ENCODE measurements at regions not wholly inside any gene's neighbourhood (a gene's known extent, or its start where the extent isn't known, plus 50 kb on each side); places are given as distances from the start of the nearest gene placed in this dataset.
"Not testable (repeated sequence)": the region's sequence is repeated elsewhere in the genome, so short reads cannot be mapped to it uniquely, and the experiment has no call there.

- not testable (repeated sequence) for H3K4me3 ChIP-seq (ENCODE audit: low read depth in 1 of 2, low read length in 2 of 2); H3K27ac ChIP-seq (ENCODE audit: low read depth, low read length); H3K27me3 ChIP-seq (ENCODE audit: control insufficient read depth in 1 of 2, insufficient read depth in 2 of 2, low read length in 2 of 2); H3K9me3 ChIP-seq (ENCODE audit: control insufficient read depth in 1 of 2, low read length in 2 of 2); H3K36me3 ChIP-seq (ENCODE audit: control insufficient read depth in 1 of 2, insufficient read depth in 2 of 2, low read length in 2 of 2); H3K4me1 ChIP-seq (ENCODE audit: control insufficient read depth in 1 of 2, insufficient read depth in 2 of 2, low read length in 2 of 2); H3K9ac ChIP-seq (ENCODE audit: low read depth in 1 of 2, low read length in 2 of 2)
These were observed 189.4 kb upstream of the SLC38A2 start for GRCh38 chr12:46561769-46562624.

- no peaks in the 10 kb centered on the region for H3K36me3 ChIP-seq (ENCODE audit: control insufficient read depth in 1 of 2, insufficient read depth in 2 of 2, low read length in 2 of 2)
- no peak overlapping the region for H3K27ac ChIP-seq (ENCODE audit: low read depth, low read length)
- no peaks in the 10 kb centered on the region for H3K27me3 ChIP-seq (ENCODE audit: control insufficient read depth in 1 of 2, insufficient read depth in 2 of 2, low read length in 2 of 2)
- no peak overlapping the region for H3K4me3 ChIP-seq (ENCODE audit: low read depth in 1 of 2, low read length in 2 of 2)
- no peaks in the 10 kb centered on the region for H3K4me1 ChIP-seq (ENCODE audit: control insufficient read depth in 1 of 2, insufficient read depth in 2 of 2, low read length in 2 of 2)
- H3K9ac ChIP-seq (ENCODE audit: low read depth in 1 of 2, low read length in 2 of 2), result no peak overlapping the region
- H3K9me3 ChIP-seq (ENCODE audit: control insufficient read depth in 1 of 2, low read length in 2 of 2), result peaks cover 0 to 6% of the 10 kb centered on the region in 2 donors
These were observed 188.3 kb upstream of the SLC38A2 start for GRCh38 chr12:46560874-46561273.

DNA sequence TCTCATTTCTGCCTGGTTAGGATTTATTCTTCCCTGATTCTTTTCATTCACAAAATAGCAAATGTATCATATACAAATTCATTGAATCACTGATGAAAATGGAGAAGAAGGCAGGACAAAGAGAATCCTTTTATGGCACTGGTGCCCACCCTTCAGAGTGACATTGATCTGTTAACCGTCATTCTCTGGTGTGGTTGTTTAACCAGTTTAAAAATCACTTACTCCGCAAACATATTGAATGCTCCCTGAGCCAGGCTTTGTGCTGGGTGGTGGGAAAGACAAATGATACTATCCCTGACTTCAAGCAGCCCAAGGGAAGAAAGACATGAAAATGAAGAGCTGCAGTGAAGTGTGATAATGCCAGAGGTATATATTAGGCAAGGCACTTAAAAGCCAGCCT lies 187.5 kb upstream of the SLC38A2 start:
- no peak overlapping the region for H3K27ac ChIP-seq (ENCODE audit: low read depth, low read length)
- H3K4me1 ChIP-seq (ENCODE audit: control insufficient read depth in 1 of 2, insufficient read depth in 2 of 2, low read length in 2 of 2), result no peaks in the 10 kb centered on the region
- no peaks in the 10 kb centered on the region for H3K27me3 ChIP-seq (ENCODE audit: control insufficient read depth in 1 of 2, insufficient read depth in 2 of 2, low read length in 2 of 2)
- peaks cover 0 to 6% of the 10 kb centered on the region in 2 donors for H3K9me3 ChIP-seq (ENCODE audit: control insufficient read depth in 1 of 2, low read length in 2 of 2)
- no peak overlapping the region for H3K9ac ChIP-seq (ENCODE audit: low read depth in 1 of 2, low read length in 2 of 2)
- no peaks in the 10 kb centered on the region for H3K36me3 ChIP-seq (ENCODE audit: control insufficient read depth in 1 of 2, insufficient read depth in 2 of 2, low read length in 2 of 2)
- no peak overlapping the region for H3K4me3 ChIP-seq (ENCODE audit: low read depth in 1 of 2, low read length in 2 of 2)

GRCh38 chr12:46559311-46559710 lies 186.7 kb upstream of the SLC38A2 start:
- Histone ChIP-seq H3K27ac (ENCODE audit: low read depth, low read length) (no peak overlapping the region), H3K27me3 (ENCODE audit: control insufficient read depth in 1 of 2, insufficient read depth in 2 of 2, low read length in 2 of 2) (no peaks in the 10 kb centered on the region), H3K4me3 (ENCODE audit: low read depth in 1 of 2, low read length in 2 of 2) (no peak overlapping the region), H3K36me3 (ENCODE audit: control insufficient read depth in 1 of 2, insufficient read depth in 2 of 2, low read length in 2 of 2) (no peaks in the 10 kb centered on the region), H3K9ac (ENCODE audit: low read depth in 1 of 2, low read length in 2 of 2) (no peak overlapping the region), H3K9me3 (ENCODE audit: control insufficient read depth in 1 of 2, low read length in 2 of 2) (peaks cover 0 to 2% of the 10 kb centered on the region in 2 donors), H3K4me1 (ENCODE audit: control insufficient read depth in 1 of 2, insufficient read depth in 2 of 2, low read length in 2 of 2) (no peaks in the 10 kb centered on the region)

DNA sequence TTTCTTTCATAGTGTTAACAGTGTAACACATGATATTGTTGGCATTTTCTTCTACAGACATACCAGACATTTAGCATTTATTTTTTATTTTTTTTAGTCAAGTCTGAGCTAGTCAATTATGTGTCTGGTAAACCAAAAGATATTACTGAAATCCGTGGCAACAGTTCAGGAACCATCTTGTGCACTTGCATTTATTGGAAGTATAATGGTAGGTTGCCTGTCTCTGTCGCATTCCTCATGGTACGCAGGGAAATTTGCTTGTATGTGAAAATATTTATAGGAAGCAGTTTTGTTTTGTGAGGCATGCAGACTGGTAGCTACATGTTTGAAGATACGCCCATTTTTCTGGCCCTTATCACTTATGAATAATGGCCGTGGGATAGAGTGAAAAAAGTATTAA lies 186.1 kb upstream of the SLC38A2 start:
- no peak overlapping the region for H3K9ac ChIP-seq (ENCODE audit: low read depth in 1 of 2, low read length in 2 of 2)
- no peaks in the 10 kb centered on the region for H3K4me1 ChIP-seq (ENCODE audit: control insufficient read depth in 1 of 2, insufficient read depth in 2 of 2, low read length in 2 of 2)
- H3K36me3 ChIP-seq (ENCODE audit: control insufficient read depth in 1 of 2, insufficient read depth in 2 of 2, low read length in 2 of 2), result no peaks in the 10 kb centered on the region
- no peak overlapping the region for H3K4me3 ChIP-seq (ENCODE audit: low read depth in 1 of 2, low read length in 2 of 2)
- no peaks in the 10 kb centered on the region for H3K27me3 ChIP-seq (ENCODE audit: control insufficient read depth in 1 of 2, insufficient read depth in 2 of 2, low read length in 2 of 2)
- H3K9me3 ChIP-seq (ENCODE audit: control insufficient read depth in 1 of 2, low read length in 2 of 2), result no peaks in the 10 kb centered on the region
- no peak overlapping the region for H3K27ac ChIP-seq (ENCODE audit: low read depth, low read length)

GRCh38 chr12:46557539-46558373 lies 185.2 kb upstream of the SLC38A2 start:
- no peaks in the 10 kb centered on the region for H3K4me1 ChIP-seq (ENCODE audit: control insufficient read depth in 1 of 2, insufficient read depth in 2 of 2, low read length in 2 of 2)
- H3K27me3 ChIP-seq (ENCODE audit: control insufficient read depth in 1 of 2, insufficient read depth in 2 of 2, low read length in 2 of 2), result no peaks in the 10 kb centered on the region
- no peak overlapping the region for H3K4me3 ChIP-seq (ENCODE audit: low read depth in 1 of 2, low read length in 2 of 2)
- no peak overlapping the region for H3K27ac ChIP-seq (ENCODE audit: low read depth, low read length)
- H3K36me3 ChIP-seq (ENCODE audit: control insufficient read depth in 1 of 2, insufficient read depth in 2 of 2, low read length in 2 of 2), result no peaks in the 10 kb centered on the region
- H3K9me3 ChIP-seq (ENCODE audit: control insufficient read depth in 1 of 2, low read length in 2 of 2), result no peaks in the 10 kb centered on the region
- no peak overlapping the region for H3K9ac ChIP-seq (ENCODE audit: low read depth in 1 of 2, low read length in 2 of 2)

GRCh38 chr12:46556819-46557524 lies 184.4 kb upstream of the SLC38A2 start:
- no peak overlapping the region for H3K27ac ChIP-seq (ENCODE audit: low read depth, low read length)
- no peaks in the 10 kb centered on the region for H3K9me3 ChIP-seq (ENCODE audit: control insufficient read depth in 1 of 2, low read length in 2 of 2)
- no peak overlapping the region for H3K9ac ChIP-seq (ENCODE audit: low read depth in 1 of 2, low read length in 2 of 2)
- no peaks in the 10 kb centered on the region for H3K4me1 ChIP-seq (ENCODE audit: control insufficient read depth in 1 of 2, insufficient read depth in 2 of 2, low read length in 2 of 2)
- H3K4me3 ChIP-seq (ENCODE audit: low read depth in 1 of 2, low read length in 2 of 2), result no peak overlapping the region
- no peaks in the 10 kb centered on the region for H3K27me3 ChIP-seq (ENCODE audit: control insufficient read depth in 1 of 2, insufficient read depth in 2 of 2, low read length in 2 of 2)
- H3K36me3 ChIP-seq (ENCODE audit: control insufficient read depth in 1 of 2, insufficient read depth in 2 of 2, low read length in 2 of 2), result no peaks in the 10 kb centered on the region

- Histone ChIP-seq H3K27ac (ENCODE audit: low read depth, low read length) (no peak overlapping the region), H3K9me3 (ENCODE audit: control insufficient read depth in 1 of 2, low read length in 2 of 2) (no peaks in the 10 kb centered on the region), H3K9ac (ENCODE audit: low read depth in 1 of 2, low read length in 2 of 2) (no peak overlapping the region), H3K36me3 (ENCODE audit: control insufficient read depth in 1 of 2, insufficient read depth in 2 of 2, low read length in 2 of 2) (no peaks in the 10 kb centered on the region), H3K27me3 (ENCODE audit: control insufficient read depth in 1 of 2, insufficient read depth in 2 of 2, low read length in 2 of 2) (no peaks in the 10 kb centered on the region), H3K4me1 (ENCODE audit: control insufficient read depth in 1 of 2, insufficient read depth in 2 of 2, low read length in 2 of 2) (no peaks in the 10 kb centered on the region), H3K4me3 (ENCODE audit: low read depth in 1 of 2, low read length in 2 of 2) (no peak overlapping the region)
These were observed 183.6 kb upstream of the SLC38A2 start for GRCh38 chr12:46556105-46556559.

GRCh38 chr12:46555406-46555852 lies 182.9 kb upstream of the SLC38A2 start:
- no peak overlapping the region for H3K27ac ChIP-seq (ENCODE audit: low read depth, low read length)
- no peak overlapping the region for H3K9ac ChIP-seq (ENCODE audit: low read depth in 1 of 2, low read length in 2 of 2)
- H3K27me3 ChIP-seq (ENCODE audit: control insufficient read depth in 1 of 2, insufficient read depth in 2 of 2, low read length in 2 of 2), result no peaks in the 10 kb centered on the region
- no peak overlapping the region for H3K4me3 ChIP-seq (ENCODE audit: low read depth in 1 of 2, low read length in 2 of 2)
- H3K4me1 ChIP-seq (ENCODE audit: control insufficient read depth in 1 of 2, insufficient read depth in 2 of 2, low read length in 2 of 2), result no peaks in the 10 kb centered on the region
- H3K9me3 ChIP-seq (ENCODE audit: control insufficient read depth in 1 of 2, low read length in 2 of 2), result no peaks in the 10 kb centered on the region
- H3K36me3 ChIP-seq (ENCODE audit: control insufficient read depth in 1 of 2, insufficient read depth in 2 of 2, low read length in 2 of 2), result no peaks in the 10 kb centered on the region

GRCh38 chr12:46554460-46554859 lies 181.9 kb upstream of the SLC38A2 start:
- Histone ChIP-seq H3K27me3 (ENCODE audit: control insufficient read depth in 1 of 2, insufficient read depth in 2 of 2, low read length in 2 of 2) (no peaks in the 10 kb centered on the region), H3K9me3 (ENCODE audit: control insufficient read depth in 1 of 2, low read length in 2 of 2) (no peaks in the 10 kb centered on the region), H3K27ac (ENCODE audit: low read depth, low read length) (no peak overlapping the region), H3K4me1 (ENCODE audit: control insufficient read depth in 1 of 2, insufficient read depth in 2 of 2, low read length in 2 of 2) (peaks cover 0 to 5% of the 10 kb centered on the region in 2 donors), H3K36me3 (ENCODE audit: control insufficient read depth in 1 of 2, insufficient read depth in 2 of 2, low read length in 2 of 2) (no peaks in the 10 kb centered on the region), H3K4me3 (ENCODE audit: low read depth in 1 of 2, low read length in 2 of 2) (no peak overlapping the region), H3K9ac (ENCODE audit: low read depth in 1 of 2, low read length in 2 of 2) (no peak overlapping the region)

All from duodenal mucosa (tissue), 2 donors.